HUES48 (cell line): ENCODE measurements at regions not wholly inside any gene's neighbourhood (a gene's known extent, or its start where the extent isn't known, plus 50 kb on each side); places are given as distances from the start of the nearest gene placed in this dataset.

Source experiments
- H3K27ac ChIP-seq: one replicate; pipeline ENCODE4 v1.7.0; 2013; ENCODE audit warnings: low read depth, low read length, inconsistent platforms
- H3K27me3 ChIP-seq: 2 replicates; pipeline ENCODE4 v1.6.1; 2013; ENCODE audit warnings: mild to moderate bottlenecking, low read length; ENCODE audit not compliant: control insufficient read depth, insufficient read depth
- H3K36me3 ChIP-seq: 2 replicates; pipeline ENCODE4 v1.6.1; 2013; ENCODE audit warnings: low read length; ENCODE audit not compliant: control insufficient read depth, insufficient read depth
- H3K4me1 ChIP-seq: 2 replicates; pipeline ENCODE4 v1.6.1; 2013; ENCODE audit warnings: mild to moderate bottlenecking, low read length; ENCODE audit not compliant: control insufficient read depth, insufficient read depth
- H3K4me3 ChIP-seq: 2 replicates; pipeline ENCODE4 v1.5.1; 2013; ENCODE audit warnings: mild to moderate bottlenecking, low read depth, low read length
- H3K9ac ChIP-seq: 2 replicates; pipeline ENCODE4 v1.6.1; 2013; ENCODE audit warnings: mild to moderate bottlenecking, low read depth, low read length, moderate library complexity
- H3K9me3 ChIP-seq: 2 replicates; pipeline ENCODE4 v1.6.1; 2013; ENCODE audit warnings: low read length; ENCODE audit not compliant: control insufficient read depth, insufficient read depth

GRCh38 chr13:44169018-44169911 lies 204.4 kb upstream of the SERP2 start:
- Histone ChIP-seq H3K9me3 (no peaks in the 10 kb centered on the region), H3K4me1 (no peaks in the 10 kb centered on the region), H3K9ac (no peak overlapping the region), H3K27ac (no peak overlapping the region), H3K27me3 (no peaks in the 10 kb centered on the region), H3K4me3 (no peak overlapping the region), H3K36me3 (no peaks in the 10 kb centered on the region)

- Histone ChIP-seq H3K4me1 (no peaks in the 10 kb centered on the region), H3K4me3 (no peak overlapping the region), H3K9ac (no peak overlapping the region), H3K27me3 (no peaks in the 10 kb centered on the region), H3K9me3 (no peaks in the 10 kb centered on the region), H3K27ac (no peak overlapping the region), H3K36me3 (no peaks in the 10 kb centered on the region)
These were observed 202.9 kb upstream of the SERP2 start for GRCh38 chr13:44170731-44171130.

GRCh38 chr13:44171156-44171555 lies 202.5 kb upstream of the SERP2 start:
- H3K9me3 ChIP-seq, result no peaks in the 10 kb centered on the region
- no peaks in the 10 kb centered on the region for H3K36me3 ChIP-seq
- H3K27ac ChIP-seq, result no peak overlapping the region
- no peaks in the 10 kb centered on the region for H3K27me3 ChIP-seq
- no peak overlapping the region for H3K9ac ChIP-seq
- no peaks in the 10 kb centered on the region for H3K4me1 ChIP-seq
- H3K4me3 ChIP-seq, result no peak overlapping the region

- Histone ChIP-seq H3K27ac (no peak overlapping the region), H3K9ac (no peak overlapping the region), H3K36me3 (no peaks in the 10 kb centered on the region), H3K4me1 (no peaks in the 10 kb centered on the region), H3K4me3 (no peak overlapping the region), H3K27me3 (no peaks in the 10 kb centered on the region), H3K9me3 (no peaks in the 10 kb centered on the region)
These were observed 201.8 kb upstream of the SERP2 start for GRCh38 chr13:44171861-44172260.

- Histone ChIP-seq H3K4me3 (no peak overlapping the region), H3K27me3 (no peaks in the 10 kb centered on the region), H3K27ac (no peak overlapping the region), H3K36me3 (no peaks in the 10 kb centered on the region), H3K4me1 (no peaks in the 10 kb centered on the region), H3K9ac (no peak overlapping the region), H3K9me3 (no peaks in the 10 kb centered on the region)
These were observed 201.3 kb upstream of the SERP2 start for GRCh38 chr13:44172281-44172810.

- H3K9ac ChIP-seq, result no peak overlapping the region
- no peaks in the 10 kb centered on the region for H3K27me3 ChIP-seq
- no peaks in the 10 kb centered on the region for H3K36me3 ChIP-seq
- no peak overlapping the region; the same call in 1 of the 2 replicates for H3K4me3 ChIP-seq
- H3K9me3 ChIP-seq, result no peaks in the 10 kb centered on the region
- no peak overlapping the region for H3K27ac ChIP-seq
- H3K4me1 ChIP-seq, result no peaks in the 10 kb centered on the region
These were observed 198.7 kb upstream of the SERP2 start for GRCh38 chr13:44174769-44175425.

- no peaks in the 10 kb centered on the region for H3K27me3 ChIP-seq
- no peaks in the 10 kb centered on the region for H3K4me1 ChIP-seq
- no peak overlapping the region for H3K9ac ChIP-seq
- H3K4me3 ChIP-seq, result no peak overlapping the region
- H3K9me3 ChIP-seq, result no peaks in the 10 kb centered on the region
- H3K36me3 ChIP-seq, result no peaks in the 10 kb centered on the region
- no peak overlapping the region for H3K27ac ChIP-seq
These were observed 197.5 kb upstream of the SERP2 start for GRCh38 chr13:44176173-44176572.

- Histone ChIP-seq H3K4me1 (no peaks in the 10 kb centered on the region), H3K4me3 (no peak overlapping the region), H3K27ac (no peak overlapping the region), H3K27me3 (no peaks in the 10 kb centered on the region), H3K9me3 (no peaks in the 10 kb centered on the region; the same call in 1 of the 2 replicates), H3K36me3 (no peaks in the 10 kb centered on the region), H3K9ac (no peak overlapping the region)
These were observed 192.6 kb upstream of the SERP2 start for GRCh38 chr13:44180876-44181536.

- no peak overlapping the region for H3K9ac ChIP-seq
- H3K4me3 ChIP-seq, result no peak overlapping the region
- H3K4me1 ChIP-seq, result no peaks in the 10 kb centered on the region
- H3K36me3 ChIP-seq, result no peaks in the 10 kb centered on the region
- no peak overlapping the region for H3K27ac ChIP-seq
- H3K27me3 ChIP-seq, result no peaks in the 10 kb centered on the region
- H3K9me3 ChIP-seq, result no peaks in the 10 kb centered on the region; the same call in 1 of the 2 replicates
These were observed 191.7 kb upstream of the SERP2 start for GRCh38 chr13:44181931-44182330.

- no peak overlapping the region for H3K27ac ChIP-seq
- H3K4me3 ChIP-seq, result no peak overlapping the region
- H3K4me1 ChIP-seq, result no peaks in the 10 kb centered on the region
- no peaks in the 10 kb centered on the region for H3K36me3 ChIP-seq
- H3K27me3 ChIP-seq, result no peaks in the 10 kb centered on the region
- H3K9ac ChIP-seq, result no peak overlapping the region
- no peaks in the 10 kb centered on the region; the same call in 1 of the 2 replicates for H3K9me3 ChIP-seq
These were observed 188.9 kb upstream of the SERP2 start for GRCh38 chr13:44184740-44185139.
